Fibroblast of lung (primary cell): ENCODE measurements at regions not wholly inside any gene's neighbourhood (a gene's known extent, or its start where the extent isn't known, plus 50 kb on each side); places are given as distances from the start of the nearest gene placed in this dataset.

Experiments used
- DNase-seq, 2 donors: peaks; one replicate each; pipeline versions ENCODE4 v3.0.0 to v3.0.0-alpha.2; 2010; ENCODE audit warnings: low read depth in 2 of 2
- H2AFZ ChIP-seq: 2 replicates; pipeline ENCODE4 v1.5.1; 2012; ENCODE audit warnings: low read length, control low read depth, inconsistent platforms
- H3K27ac ChIP-seq: 2 replicates; pipeline ENCODE4 v1.5.1; 2011; ENCODE audit warnings: low read length, control low read depth; ENCODE audit not compliant: insufficient read depth
- H3K27me3 ChIP-seq: 2 replicates; pipeline ENCODE4 v1.5.1; 2011; ENCODE audit warnings: mild to moderate bottlenecking, low read length; ENCODE audit not compliant: control insufficient read depth, insufficient read depth
- H3K36me3 ChIP-seq: 2 replicates; pipeline ENCODE4 v1.5.1; 2011; ENCODE audit warnings: low read length; ENCODE audit not compliant: control insufficient read depth, insufficient read depth
- H3K4me1 ChIP-seq: 2 replicates; pipeline ENCODE4 v1.5.1; 2011; ENCODE audit warnings: low read length; ENCODE audit not compliant: control insufficient read depth, insufficient read depth; ENCODE audit errors: extremely low read depth
- H3K4me2 ChIP-seq: 2 replicates; pipeline ENCODE4 v1.5.1; 2011; ENCODE audit warnings: low read length, control low read depth; ENCODE audit not compliant: insufficient read depth; ENCODE audit errors: extremely low read depth
- H3K4me3 ChIP-seq, 4 experiments: fragments of 200-600 bp in 1 of 4; sonication (generic) in 1 of 4; replicated peaks in 1 of 4; 2 replicates each; pipeline ENCODE4 v1.5.1; 2011 to 2016; ENCODE audit warnings: low read length in 4 of 4, low read depth in 3 of 4, mild to moderate bottlenecking in 3 of 4, control low read depth in 2 of 4, inconsistent platforms in 1 of 4, mixed read lengths in 1 of 4; ENCODE audit not compliant: insufficient read depth in 1 of 4; ENCODE audit errors: control extremely low read depth in 1 of 4
- H3K79me2 ChIP-seq: 2 replicates; pipeline ENCODE4 v1.5.1; 2012; ENCODE audit warnings: mild to moderate bottlenecking, low read length, inconsistent platforms; ENCODE audit not compliant: control insufficient read depth, insufficient read depth
- H3K9ac ChIP-seq: 2 replicates; pipeline ENCODE4 v1.5.1; 2011; ENCODE audit warnings: mild to moderate bottlenecking, low read length, control low read depth; ENCODE audit not compliant: insufficient read depth
- H3K9me3 ChIP-seq: 2 replicates; pipeline ENCODE4 v1.5.1; 2012; ENCODE audit warnings: low read depth, low read length; ENCODE audit not compliant: control insufficient read depth, insufficient read depth
- H4K20me1 ChIP-seq: 2 replicates; pipeline ENCODE4 v1.5.1; 2011; ENCODE audit warnings: low read length; ENCODE audit not compliant: control insufficient read depth, insufficient read depth; ENCODE audit errors: extremely low read depth
- CTCF ChIP-seq, 2 donors: IDR thresholded peaks in 1 of 2; conservative IDR thresholded peaks in 1 of 2; 1 replicate in 1 of 2; 2 replicates in 1 of 2; pipeline ENCODE4 v1.5.1; 2011 to 2012; ENCODE audit warnings: low read length in 2 of 2, control low read depth in 1 of 2, inconsistent platforms in 1 of 2, low read depth in 1 of 2, mild to moderate bottlenecking in 1 of 2
- EZH2 ChIP-seq: IDR thresholded peaks from 2 replicates; pipeline ENCODE4 v1.5.1; 2012; ENCODE audit warnings: low read length, control low read depth, mild to moderate bottlenecking; ENCODE audit errors: missing control alignments

GRCh38 chrY:12517338-12517737, 183.7 kb upstream of the USP9Y start:
- TF ChIP-seq EZH2: no peak
- no peak for TF ChIP-seq CTCF (conservative IDR thresholded peaks at IDR 0.05 in 1 of 2, IDR thresholded peaks at IDR 0.05 in 1 of 2; ENCODE audit: low read depth in 1 of 2, low read length in 2 of 2)
- H3K27me3 ChIP-seq: no peaks in the 10 kb centered on the region

GRCh38 chrY:12525206-12525605, 175.8 kb upstream of the USP9Y start:
- Histone ChIP-seq H3K4me2 (no peak overlapping the region), H2AFZ (no peak overlapping the region), H3K27me3 (no peaks in the 10 kb centered on the region), H3K27ac (no peak overlapping the region), H3K36me3 (no peaks in the 10 kb centered on the region), H3K4me3 (no peak overlapping the region), H4K20me1 (no peaks in the 10 kb centered on the region), H3K79me2 (no peaks in the 10 kb centered on the region), H3K9me3 (no peaks in the 10 kb centered on the region), H3K9ac (no peak overlapping the region), H3K4me1 (no peaks in the 10 kb centered on the region)
- DNase-seq: peak in 1 of 2 donors; percentile 21
- no peak for TF ChIP-seq EZH2
- no peak for TF ChIP-seq CTCF (conservative IDR thresholded peaks at IDR 0.05 in 1 of 2, IDR thresholded peaks at IDR 0.05 in 1 of 2; ENCODE audit: low read depth in 1 of 2, low read length in 2 of 2)

More at GRCh38 chrY:12517338-12517737, 183.7 kb upstream of the USP9Y start:
- Histone ChIP-seq H3K9ac (no peak overlapping the region), H4K20me1 (no peaks in the 10 kb centered on the region), H3K9me3 (no peaks in the 10 kb centered on the region), H2AFZ (no peak overlapping the region), H3K4me2 (no peak overlapping the region), H3K4me1 (no peaks in the 10 kb centered on the region), H3K36me3 (no peaks in the 10 kb centered on the region), H3K4me3 (no peak overlapping the region), H3K79me2 (no peaks in the 10 kb centered on the region), H3K27ac (no peak overlapping the region)
- no peak for DNase-seq

- no peaks in the 10 kb centered on the region for H3K79me2 ChIP-seq
- H3K9ac ChIP-seq: no peak overlapping the region
- no peaks in the 10 kb centered on the region for H3K9me3 ChIP-seq
- TF ChIP-seq CTCF (conservative IDR thresholded peaks at IDR 0.05 in 1 of 2, IDR thresholded peaks at IDR 0.05 in 1 of 2; ENCODE audit: low read depth in 1 of 2, low read length in 2 of 2) (no peak), EZH2 (no peak)
- no peaks in the 10 kb centered on the region for H3K4me1 ChIP-seq
- no peak overlapping the region for H3K4me2 ChIP-seq
- no peak overlapping the region for H2AFZ ChIP-seq
- no peaks in the 10 kb centered on the region for H3K27me3 ChIP-seq
- DNase-seq: no peak
- no peak overlapping the region for H3K4me3 ChIP-seq
- H3K36me3 ChIP-seq: no peaks in the 10 kb centered on the region
- H3K27ac ChIP-seq: no peak overlapping the region
- H4K20me1 ChIP-seq: no peaks in the 10 kb centered on the region
Observed at GRCh38 chrY:12526362-12527063, 174.5 kb upstream of the USP9Y start.
